ENCODE measurements at regions not wholly inside any gene's neighbourhood (a gene's known extent, or its start where the extent isn't known, plus 50 kb on each side); places are given as distances from the start of the nearest gene placed in this dataset.

- DNase-seq: no peak
These were observed 105.4 kb upstream of the MED13L start for GRCh38 chr12:116382686-116383530.

- no peak for DNase-seq
These were observed 106.7 kb upstream of the MED13L start for GRCh38 chr12:116384175-116384574.

GRCh38 chr12:116384691-116385485, 107.4 kb upstream of the MED13L start:
- DNase-seq: no peak

GRCh38 chr12:116385486-116386217, 108.2 kb upstream of the MED13L start:
- DNase-seq: no peak

GRCh38 chr12:116389326-116389725, 111.8 kb upstream of the MED13L start:
- DNase-seq: no peak

- DNase-seq: no peak
These were observed 112.5 kb upstream of the MED13L start for GRCh38 chr12:116389990-116390389.

DNA sequence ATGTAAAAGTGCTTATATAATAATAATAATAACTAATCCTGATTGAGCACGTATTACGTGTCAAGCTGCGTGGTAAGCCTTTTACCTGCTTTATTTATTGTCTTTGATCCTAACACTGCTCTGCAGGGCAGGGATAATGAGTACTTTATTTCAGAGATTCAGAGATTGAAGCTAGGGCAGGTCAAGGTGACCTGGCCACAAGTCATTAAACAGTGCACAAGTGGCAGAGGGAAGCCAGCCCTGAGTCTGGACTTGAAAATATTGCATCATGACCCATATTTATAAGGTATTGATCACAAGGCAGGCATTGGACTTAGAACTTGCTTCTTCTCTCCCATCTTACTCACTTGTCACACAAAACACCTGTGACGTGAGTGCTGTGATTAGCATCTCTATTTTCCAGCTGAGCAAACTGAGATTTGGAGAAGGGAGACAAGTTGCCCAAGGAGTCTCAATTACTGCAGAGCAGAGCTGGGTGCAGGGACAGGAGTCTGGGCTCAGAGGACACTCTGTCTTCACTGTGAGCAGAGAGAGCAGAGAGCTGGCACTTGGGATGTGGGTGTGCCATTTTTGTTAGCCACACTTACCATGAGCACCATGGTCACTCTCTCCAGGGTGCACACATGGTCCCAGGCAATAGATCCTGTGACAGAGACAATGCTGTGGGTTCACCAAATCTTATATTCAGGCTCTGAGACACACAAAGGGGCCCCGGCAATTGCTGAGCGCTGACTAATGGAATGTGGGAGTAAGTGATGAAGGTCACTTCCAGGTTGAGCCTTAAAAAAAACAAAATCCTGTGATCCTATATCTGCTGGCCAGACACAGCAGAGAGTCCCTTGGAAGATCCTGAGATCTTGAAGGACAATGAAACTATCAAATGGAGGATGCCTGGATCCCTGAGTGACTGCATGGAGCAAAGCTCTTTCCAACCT, 113.2 kb upstream of the MED13L start:
- no peak for DNase-seq

DNA sequence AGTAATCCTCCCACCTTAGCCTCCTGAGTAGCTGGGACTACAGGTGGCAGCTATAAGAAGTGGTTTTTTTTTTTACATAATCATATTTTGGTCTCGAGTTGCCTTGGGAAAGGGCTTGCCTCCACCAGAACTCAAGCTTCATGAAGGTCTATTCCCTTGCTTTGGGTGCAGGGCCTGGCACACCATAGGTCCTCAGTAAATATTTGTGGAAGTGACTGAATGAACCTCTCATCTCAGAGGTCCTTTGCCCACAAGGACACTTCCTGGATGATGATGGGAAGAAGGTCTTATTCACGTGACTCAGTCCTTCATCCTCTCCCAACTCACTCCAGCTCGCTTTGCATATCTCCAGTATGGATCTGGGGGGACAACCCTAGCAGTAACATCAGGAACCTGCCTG, 114.0 kb upstream of the MED13L start:
- DNase-seq: no peak

- DNase-seq: no peak
These were observed 114.6 kb upstream of the MED13L start for GRCh38 chr12:116392061-116392460.

DNA sequence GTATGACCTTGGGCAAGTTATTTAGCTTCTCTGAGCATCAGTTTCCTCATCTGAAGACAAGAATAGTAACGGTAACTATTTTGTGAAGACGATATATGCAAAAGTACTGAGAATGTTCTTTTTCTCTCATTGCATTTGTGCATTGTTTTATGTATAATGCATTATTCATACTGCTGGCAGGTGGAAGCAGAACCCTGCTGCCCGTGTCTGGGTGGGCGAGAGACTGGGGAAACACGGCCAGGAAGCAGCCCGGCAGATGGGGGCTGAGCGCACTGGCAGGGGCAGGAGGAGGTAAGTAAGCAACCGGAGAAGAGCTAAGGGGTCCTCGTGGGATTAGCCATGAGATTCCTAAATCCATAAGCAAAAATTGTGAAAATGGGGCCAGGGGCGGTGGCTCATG, 115.8 kb upstream of the MED13L start:
- DNase-seq: no peak

DNA sequence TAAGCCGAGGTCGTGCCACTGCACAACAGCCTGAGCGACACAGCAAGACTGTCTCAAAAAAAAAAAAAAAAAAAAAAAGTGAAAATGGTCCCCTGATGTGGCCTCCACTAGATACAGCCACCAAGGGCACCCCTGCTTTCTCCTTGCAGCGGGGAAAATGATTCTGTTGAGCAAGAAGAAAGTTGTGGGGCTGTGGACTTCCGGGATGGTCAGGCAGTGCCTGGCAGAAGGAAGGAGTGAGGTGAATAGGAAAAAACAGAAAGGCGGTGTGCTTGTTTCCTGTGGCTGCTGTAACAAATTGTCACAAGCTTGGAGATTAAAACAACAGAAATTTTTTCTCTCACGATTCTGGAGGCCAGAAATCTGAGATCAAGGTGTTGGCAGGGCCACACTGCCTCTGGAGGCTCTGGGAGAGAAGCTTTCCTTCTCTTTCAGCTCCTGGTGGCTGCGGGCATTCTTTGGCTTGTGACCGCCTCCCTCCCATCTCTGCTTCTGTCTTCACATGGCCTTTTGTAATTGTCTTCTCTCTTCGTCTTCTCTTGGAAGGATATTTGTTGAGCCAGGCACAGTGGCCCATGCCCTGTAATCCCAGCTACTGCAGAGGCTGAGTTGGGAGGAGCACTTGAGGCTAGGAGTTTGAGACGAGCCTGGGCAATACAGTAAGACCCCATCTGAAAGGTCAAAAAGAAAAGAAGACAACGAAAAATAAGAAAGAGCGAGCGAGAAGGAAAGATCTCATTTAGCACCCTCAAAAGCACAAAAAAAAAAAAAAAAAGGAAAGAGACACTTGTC, 116.6 kb upstream of the MED13L start:
- DNase-seq: no peak

DNA sequence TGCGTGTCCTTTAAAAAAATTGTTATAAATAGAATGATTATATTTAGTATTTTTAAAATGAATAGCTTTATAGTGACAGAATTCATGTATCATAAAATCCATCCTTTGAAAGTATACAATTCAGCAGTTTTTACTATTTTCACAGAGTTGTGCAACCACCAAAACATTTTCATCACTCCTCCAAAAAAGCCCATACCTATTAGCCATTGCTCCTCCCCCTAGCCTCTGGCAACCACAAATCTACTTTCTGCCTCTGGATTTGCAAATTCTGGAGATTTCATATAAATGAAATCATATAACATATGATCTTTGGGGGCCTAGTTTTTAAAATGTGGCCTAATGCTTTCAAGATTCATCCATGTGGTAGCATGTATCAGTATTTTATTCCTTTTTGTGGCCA, 117.9 kb upstream of the MED13L start:
- no peak for DNase-seq

- no peak for DNase-seq
These were observed 119.7 kb upstream of the MED13L start for GRCh38 chr12:116397148-116397547.

DNA sequence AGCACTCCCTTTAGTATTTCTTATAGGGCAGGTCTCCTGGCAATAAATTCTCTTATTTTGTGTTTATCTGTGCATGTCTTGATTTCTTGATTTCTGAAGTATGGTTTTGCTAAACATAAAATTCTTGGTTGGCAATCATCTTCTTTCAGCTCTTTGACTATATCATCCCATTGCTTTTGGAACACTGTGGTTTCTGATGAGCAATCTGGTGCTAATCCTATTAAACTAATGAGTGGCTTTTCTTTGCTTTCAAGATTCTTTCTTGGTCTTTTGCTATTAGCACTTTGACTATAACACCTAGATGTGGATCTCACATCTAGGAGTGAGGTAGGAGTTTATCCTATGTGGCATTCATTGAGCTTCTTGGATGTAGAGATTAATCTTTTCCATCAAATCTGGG, 120.7 kb upstream of the MED13L start:
- no peak for DNase-seq

GRCh38 chr12:116399055-116399454, 121.6 kb upstream of the MED13L start:
- no peak for DNase-seq

GRCh38 chr12:116400636-116401372, 123.3 kb upstream of the MED13L start:
- no peak for DNase-seq

DNA sequence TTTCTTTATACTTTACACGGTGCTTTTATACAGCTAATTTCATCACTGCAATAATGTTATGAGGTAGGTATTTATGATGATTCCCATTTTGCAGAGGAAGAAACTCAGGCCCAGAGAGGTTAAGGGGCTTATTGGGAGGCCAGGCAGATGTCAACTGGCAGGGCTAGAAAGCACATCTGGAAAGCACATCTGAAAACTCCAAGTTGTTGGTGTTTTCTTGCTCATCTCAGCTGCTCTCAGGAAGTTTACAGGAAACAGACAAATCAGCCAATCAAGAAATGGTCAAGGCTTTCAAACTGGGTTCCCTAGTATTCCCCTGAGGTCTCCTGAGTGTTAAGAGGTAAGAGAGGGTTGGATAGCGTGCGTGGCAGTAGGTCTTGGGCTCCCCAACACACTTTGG, 124.1 kb upstream of the MED13L start:
- no peak for DNase-seq

DNA sequence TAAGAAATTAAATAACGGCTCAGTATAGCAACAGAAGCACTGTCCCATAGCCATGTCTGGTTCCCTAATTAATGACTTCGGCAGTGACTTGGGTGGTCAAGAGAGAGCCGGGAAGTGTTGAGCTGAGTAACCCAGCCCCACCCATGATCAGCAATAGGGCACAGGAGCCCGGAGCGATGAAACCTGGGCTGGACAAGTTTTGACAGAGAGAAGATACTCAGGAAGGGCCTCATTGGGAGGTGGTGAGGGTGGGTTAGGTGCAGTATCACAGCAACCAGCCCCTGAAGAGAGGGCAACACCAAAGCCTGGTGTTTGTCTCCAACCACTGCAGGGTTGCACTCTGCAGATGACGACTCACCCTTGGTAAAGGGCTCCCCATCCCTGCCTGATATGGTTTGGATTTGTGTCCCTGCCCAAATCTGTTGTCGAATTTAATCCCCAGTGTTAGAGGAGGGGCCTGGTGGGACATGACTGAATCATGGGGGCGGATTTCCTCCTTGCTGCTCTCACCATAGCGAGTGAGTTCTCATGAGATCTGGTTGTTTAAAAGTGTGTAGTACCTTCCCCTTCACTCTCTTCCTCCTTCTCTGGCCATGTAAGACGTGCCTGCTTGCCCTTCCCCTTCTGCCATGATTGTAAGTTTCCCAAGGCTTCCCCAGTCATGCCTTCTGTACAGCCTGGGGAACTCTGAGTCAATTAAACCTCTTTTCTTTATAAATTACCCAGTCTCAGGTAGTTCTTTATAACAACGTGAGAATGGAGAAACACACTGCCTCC, 124.9 kb upstream of the MED13L start:
- no peak for DNase-seq

DNA sequence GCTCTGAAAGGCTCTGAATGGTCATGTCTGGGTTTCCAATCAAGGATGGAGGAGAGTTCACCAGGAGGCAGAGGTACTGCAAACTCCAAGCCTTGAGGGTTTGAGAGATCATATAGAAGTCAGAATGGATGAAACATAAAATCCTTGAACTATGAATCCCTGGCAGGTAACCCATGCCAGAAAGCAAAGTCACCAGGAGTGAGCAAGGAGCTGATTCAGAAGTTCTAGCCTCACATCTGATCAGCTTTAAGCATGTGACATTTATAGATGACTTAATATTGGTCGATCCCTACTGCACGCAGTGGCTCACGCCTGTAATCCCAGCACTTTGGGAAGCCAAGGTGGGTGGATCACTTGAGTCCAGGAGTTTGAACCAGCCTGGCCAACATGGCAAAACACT, 126.1 kb upstream of the MED13L start:
- DNase-seq: no peak

DNA sequence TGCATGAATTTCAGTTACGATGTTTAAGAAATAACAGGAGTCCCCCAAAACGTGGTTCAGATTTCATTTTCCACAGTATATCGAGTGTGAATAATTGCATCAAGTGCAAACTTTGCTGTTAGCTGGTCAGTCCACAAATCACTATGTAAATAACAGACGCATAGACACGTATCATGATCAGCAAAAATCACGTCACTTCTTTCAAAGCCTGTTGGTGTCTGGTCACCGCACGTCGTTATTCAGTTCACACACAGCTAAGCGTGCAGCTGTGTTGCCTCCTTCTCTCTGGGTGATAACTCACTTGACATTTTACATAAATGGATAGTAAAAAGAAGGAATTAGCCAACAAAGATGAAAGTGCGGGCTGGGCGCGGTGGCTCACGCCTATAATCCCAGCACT, 126.8 kb upstream of the MED13L start:
- DNase-seq: no peak

All from stimulated activated CD4-positive, alpha-beta T cell treated with anti-CD3 and anti-CD28 coated beads, Interleukin-15, amount 100 ng/mL, for 24 hours (primary cell).